NCI-H1092 treated with DMSO at 0.1 percent for 48 hours (cell line): ENCODE measurements at regions not wholly inside any gene's neighbourhood (a gene's known extent, or its start where the extent isn't known, plus 50 kb on each side); places are given as distances from the start of the nearest gene placed in this dataset.

Source experiments
- DNase-seq: peaks from one replicate; lab custom pipeline; 2025; lab: John Stamatoyannopoulos, UW

DNA sequence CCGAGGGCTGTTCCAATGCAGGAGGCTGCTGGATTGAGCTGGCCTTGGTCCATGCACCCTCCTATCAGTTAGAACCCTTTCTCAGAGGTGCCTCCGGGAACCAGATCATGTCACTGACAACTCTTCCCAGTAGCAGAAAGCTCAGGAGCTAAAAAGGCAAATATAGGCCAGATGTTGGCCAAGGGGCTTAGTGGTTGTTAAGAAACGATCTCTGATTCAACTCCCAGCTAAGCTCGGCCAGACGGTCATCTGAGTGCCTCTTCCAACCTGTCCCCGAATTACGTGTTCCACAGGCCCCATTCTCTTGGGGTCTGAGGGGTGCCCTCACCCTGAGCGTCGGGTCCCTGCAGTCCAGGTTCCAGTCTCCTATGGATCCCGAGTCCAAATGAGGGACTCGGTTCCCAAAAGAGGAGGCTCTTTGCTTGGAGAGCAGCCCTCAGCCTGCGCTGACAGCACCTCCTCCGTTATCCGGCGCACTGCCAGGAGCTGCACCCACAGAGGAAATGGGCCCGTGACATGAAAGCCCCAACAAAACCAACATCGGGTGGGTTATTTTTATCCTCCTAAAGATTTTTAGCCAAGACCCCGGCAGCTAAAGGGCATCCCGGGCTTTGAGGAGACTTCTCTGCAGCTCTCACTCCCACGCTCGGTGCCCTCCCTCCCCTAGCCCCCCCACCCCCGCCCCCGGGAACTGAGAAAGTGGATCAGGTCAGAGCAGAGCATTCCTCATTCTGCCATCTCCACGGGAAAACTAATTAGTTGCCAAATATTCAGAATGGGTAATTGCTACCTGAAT is 106.6 kb upstream of the ID2 start:
- no peak for DNase-seq

DNA sequence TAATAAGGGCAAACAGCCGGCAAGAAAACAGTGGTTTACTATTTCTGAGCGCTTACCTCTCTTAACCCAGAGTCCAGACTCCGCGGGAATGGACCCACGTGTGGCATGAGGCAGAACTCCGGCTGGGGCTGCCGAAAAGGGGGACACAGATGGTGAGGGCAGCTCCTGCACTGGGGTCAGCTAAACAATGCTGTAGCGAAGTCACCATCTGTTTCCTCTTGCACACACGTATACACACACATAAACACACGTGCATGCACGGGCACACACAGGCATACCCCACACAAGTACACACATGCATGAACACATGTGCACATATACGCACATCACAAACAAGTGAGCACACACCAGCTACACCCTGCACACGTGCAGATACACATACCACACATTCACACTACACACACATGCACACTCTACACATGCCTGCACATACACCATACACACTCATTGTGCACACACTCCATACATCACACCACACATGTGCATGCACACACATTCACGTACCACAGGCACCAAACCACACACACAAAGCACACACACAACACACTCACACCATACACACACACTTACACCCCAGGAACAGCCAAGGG is 105.9 kb upstream of the ID2 start:
- no peak for DNase-seq

DNA sequence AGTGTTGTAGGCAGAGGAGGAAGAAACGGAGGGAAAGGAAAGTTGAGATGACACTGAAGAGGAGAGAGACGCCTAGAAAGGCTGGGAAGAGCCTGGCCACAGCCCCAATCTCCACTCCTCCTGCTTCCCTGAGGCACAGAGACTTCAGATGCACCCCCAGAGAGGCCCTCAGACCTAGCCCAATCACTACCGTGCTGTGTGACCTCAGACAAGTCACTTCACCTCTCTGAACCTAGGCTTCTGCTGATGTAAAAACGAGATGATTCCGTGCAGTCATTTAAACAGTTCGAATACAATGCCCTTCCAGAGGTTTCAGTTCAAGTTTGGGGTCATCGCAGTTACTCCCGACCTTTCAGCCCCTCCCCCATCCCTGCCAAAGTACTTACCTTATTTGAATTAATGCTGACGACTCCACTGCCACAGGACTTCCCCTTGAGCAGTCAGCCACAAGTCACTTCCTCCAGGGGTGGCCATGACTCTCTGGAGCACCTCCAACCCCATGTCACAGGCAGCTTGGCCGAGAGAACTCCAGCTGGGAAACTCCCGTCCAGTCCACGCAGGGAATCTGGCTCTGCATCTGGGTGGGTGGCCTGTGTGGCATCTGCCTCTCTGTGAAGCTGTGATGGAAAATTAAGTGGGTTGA is 105.2 kb upstream of the ID2 start:
- no peak for DNase-seq

DNA sequence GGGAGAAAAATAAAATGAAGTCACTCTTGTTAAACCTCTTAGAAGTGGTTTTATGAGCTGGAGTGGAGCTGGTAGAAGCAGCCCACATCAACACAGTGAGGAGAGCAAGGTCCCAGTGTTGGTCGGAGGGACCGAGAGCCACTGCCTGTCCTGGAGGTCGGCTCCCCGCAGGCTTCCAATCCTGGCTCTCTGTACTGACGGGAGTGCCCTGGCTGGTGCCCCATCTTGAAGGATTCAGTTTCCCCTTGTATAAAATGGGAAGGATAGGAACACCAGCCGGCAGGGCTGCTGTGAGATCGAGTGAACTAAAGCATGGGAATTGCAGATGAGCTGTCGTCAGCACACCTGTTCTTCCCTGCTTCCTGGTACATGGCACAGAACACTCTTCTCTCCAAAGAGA is 104.3 kb upstream of the ID2 start:
- DNase-seq = no peak

DNA sequence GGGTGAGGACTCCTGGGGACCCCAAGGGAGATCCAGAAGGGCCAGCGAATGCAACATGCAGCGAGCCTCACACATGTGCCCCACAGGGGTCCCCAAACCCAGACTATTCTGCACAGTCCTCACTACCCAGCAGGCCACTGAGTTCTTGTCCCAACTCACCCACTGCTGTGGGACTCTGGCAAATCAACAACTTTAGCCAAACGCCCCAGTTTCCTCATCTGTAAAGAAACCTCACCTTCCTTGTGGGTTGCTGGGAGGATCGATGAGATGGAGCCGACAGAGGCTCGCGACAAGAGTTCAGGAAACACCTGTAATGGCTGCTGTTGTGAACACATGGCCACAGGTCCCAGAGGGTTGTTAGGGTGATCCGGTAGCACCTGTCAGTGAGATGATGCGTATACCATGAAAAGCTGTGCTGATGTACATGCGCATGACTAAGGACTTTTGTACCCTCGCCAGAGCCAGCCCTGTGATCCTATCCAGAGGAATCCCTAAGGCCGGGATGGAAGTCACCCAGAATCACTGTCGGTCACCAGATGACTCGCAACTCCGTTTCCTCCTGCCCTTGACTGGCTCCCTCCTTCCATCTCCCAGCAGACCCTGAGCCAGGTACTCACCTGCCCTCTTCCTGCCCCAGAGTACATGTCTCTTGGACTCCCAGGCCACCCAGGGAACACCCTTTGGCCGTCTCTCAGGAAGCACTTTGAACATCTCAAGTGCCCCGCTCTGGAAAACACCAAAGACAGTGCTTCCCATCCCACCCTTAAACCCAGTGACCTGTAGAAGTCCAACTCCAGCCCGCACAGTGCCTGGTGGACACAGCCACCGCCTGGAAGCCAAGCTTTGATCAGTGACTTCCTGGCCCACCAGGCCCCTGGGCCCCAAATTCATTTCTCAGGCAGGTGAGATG is 103.3 kb upstream of the ID2 start:
- no peak for DNase-seq

DNA sequence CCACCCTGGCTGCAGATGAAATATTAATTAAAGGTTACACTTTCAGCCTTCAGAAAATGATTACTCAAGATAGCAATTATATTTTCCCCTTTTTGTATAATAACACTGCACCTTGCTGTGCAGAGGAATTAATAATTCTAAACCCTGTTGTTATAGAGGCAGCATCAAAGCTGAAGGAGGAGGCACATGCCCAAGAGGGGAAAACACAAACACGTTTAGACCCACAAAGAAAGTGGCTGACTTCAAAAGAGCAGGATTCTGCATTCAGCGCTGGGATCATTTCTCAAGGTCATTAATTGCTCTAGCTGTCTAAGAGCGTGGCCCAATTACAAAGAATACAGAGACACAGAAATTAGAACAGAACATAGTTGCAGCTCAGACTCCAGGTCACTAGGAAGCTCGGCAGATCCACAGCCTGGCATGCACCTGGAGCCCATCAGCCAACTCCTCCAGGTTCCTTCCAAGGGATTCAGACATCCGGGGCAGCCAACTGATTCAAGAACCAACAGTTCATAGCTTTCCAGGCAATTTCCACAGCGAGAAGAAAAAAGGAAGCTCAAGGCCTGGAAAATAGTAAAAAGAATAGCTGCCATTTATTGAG is 102.3 kb upstream of the ID2 start:
- no peak for DNase-seq

DNA sequence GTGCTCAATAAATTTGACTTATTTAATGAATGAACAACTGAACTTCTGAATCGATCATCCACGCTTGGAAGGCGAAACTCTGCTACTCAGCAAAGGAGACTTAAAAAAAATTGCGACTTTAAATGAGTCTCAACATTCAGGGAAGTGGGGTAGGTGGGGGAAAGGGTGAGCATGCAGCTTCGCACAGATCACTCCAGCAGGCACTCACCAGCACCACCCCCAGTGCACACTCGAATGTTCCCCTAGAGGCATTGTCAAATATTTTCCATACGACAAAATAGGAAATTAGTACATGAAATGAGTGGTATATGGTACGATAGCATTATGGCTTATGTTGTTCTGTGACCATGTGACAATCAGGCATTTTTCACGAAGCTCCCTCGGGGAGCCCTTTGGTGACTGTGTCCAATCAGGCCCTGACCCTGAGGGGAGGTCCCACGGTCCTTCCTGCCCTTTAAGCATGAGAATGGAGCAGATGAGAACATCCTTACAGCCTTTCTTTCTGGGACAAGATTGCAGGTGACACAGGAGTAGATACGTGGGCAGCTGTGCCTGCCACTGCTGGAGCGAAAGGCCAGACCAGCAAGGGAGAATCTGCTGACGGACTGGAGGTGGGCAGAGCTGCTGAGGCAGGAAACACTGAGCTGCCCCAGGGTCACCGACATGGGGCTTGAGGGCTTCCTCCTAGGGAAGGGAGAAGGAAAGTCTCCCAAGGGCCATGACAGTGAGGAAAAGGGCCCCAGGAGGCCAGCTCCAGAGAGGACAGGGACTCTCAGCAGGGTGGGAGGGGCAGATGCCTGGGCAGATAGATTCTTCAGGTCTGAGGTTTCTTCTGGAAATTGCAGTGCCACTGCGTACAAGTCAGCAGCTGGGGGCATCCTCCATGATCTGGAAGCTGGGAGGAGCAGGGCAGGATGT is 101.3 kb upstream of the ID2 start:
- no peak for DNase-seq

DNA sequence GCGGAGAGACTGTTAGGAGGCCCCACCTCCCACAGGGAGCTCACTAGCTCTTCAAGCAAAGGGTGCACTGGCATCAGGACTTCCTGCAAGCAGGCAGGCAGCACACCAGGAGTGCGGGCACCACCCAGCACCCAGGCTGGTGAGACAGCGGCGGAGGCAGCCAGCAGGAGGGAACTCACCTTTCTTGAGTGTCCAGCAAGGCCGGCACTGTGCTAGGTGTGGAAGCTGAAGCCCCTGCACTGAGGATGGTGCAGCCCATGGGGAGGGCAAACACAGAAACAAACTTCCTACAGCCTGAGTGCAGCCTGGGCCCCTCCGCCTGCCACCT is 100.7 kb upstream of the ID2 start:
- no peak for DNase-seq

DNA sequence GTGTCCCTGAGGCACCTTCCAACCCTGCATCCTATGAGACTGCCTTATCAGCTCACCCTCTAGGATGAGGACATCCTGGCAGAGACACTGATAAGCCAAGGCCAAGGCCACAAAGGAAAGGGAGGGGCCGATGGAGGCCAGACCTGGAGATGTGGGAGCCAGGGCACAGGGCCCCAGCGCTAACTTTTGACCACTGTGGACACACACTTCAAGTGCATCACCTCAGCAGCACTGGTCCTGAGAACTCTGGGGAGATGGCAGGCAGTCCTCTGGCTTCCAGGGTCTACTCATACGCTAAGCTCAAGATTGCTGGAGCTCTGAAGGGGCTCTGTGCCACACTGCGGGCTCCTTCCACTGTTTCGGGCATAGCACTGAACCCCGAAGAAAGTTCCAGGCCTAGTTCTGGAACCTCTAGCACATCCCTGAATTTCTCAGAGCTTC is 100.2 kb upstream of the ID2 start:
- DNase-seq = no peak

DNA sequence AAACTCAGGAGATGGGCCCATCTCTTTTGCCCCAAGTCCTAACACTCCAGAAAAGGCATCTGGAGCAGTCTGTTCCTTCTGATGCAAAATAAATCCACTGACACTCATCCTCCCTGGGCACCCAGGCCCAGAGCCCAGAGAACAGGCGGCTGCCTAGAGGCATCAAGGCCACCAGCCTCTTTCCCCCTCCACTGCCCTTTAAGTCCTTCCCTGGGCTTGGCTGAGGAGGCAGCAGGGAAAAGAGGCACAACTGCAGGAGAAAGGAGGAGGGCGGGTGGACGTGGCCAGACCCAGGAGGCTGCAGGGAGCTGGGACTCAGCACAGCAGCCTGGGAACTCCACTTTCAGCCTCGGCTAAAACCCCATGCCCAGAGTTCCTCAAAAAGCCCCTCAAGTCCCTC is 99.7 kb upstream of the ID2 start:
- DNase-seq = no peak

DNA sequence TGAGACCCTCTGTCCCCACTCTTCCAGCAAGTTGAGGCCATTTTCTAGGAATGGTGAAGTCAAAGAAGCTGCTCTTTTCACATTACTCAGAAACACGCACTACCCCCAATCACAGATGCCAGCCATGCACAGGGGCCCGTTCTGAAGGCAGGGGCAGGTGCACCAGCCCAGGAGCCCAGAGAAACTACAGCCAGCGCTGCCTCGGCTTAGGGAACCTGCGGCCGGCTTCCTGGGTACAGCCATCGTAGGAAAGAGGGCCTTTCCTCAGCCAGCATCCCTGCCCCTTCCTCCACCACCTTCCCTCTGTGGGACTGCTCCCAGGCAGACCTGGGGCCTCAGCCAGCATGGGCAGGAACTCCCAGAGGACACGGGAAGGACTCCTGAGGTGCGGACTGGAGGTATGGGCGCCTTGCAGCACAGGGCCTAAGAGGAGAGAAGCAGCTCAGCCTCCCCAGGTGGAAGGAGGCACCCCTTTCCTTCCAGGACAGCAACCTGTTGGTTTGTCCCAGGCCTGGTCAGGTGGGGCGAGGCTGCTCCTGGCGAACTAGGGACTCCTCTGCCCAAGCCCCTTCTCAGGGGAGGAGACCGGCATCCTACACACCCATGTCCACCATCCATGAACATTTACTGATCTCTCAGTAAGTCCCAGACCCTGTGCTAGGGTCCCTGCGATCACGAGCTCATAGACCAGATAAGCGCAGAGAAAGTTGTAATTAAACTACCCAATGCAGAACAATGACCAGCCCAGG is 99.0 kb upstream of the ID2 start:
- DNase-seq = no peak

DNA sequence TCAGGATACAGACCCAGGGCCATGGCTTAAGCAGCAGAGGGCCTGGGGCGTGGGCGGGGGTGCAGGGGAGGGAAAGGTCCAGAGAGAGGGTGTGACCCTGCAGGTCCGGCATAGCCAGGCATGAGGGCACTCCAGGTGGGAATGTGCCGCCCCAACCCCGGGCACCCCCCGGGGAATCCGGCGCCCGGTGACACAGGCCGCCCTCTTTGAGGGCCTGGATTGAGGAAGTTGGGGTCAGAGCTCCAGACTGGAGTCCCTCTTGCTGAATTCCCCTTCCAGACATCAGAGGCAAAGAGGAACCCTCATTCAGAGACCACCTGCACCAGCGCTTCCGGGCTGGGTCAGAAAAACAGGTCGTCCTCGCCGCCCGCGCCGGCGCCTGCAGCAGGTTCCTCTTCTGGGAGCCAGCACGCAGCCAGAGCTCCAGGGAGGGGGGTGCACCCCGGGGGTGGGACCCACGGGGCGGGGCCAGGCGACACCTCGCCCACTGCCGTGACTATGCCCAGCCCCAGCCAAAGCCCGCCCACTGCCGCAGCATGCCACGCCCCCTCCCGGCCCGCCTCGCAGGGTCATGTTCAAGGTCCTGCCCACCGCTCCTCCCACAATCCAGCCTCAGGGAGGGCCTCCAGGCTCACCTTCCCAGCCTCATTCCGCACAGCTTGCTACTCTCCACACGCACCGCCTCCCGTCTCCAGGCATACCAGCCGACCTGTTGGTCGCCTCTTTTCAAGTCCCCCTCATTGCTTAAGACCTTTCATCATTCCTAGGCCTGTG is 98.3 kb upstream of the ID2 start:
- peak; percentile 73 for DNase-seq

DNA sequence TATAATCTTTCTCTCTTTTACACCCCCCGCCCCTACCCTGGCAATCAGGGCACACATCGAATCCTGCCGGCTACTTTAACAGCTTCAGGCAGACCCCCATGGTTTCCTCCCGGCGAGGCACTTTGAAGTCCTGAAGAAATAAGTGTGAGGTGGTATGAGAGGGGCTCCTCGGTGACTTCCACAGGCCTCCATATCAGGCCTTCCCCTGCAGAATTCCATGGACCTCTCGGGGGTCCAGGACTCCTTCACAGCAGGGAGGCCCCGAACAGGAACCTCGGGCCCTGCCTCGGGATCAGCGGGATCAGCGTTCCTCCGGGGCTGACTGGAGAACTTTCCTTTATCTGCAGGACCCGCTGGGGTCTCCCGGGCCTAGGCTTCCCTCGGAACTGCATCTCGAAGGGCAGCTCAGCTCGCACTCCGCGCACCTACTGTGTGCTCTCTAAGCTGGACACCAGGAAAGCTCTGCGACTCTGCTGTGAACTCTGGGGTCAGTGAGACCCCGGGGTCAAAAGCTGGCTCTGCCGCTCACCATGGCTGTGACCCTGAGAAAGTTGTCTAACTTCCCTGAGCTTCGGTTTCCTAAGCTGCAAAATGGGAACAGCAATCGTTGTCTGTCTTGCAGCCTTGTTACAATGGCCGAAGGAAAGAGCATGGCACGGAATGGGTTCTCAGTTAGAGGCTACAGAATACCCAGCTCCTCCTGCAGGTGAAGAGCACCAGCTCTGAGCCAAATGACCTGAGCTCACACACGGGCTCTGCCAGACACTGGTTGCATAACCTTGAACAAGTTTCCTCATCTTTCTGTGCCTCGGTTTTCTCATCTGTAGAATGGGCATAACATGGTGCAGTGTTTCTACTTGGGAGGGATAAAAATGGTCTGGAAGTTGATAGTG is 97.4 kb upstream of the ID2 start:
- DNase-seq = no peak

DNA sequence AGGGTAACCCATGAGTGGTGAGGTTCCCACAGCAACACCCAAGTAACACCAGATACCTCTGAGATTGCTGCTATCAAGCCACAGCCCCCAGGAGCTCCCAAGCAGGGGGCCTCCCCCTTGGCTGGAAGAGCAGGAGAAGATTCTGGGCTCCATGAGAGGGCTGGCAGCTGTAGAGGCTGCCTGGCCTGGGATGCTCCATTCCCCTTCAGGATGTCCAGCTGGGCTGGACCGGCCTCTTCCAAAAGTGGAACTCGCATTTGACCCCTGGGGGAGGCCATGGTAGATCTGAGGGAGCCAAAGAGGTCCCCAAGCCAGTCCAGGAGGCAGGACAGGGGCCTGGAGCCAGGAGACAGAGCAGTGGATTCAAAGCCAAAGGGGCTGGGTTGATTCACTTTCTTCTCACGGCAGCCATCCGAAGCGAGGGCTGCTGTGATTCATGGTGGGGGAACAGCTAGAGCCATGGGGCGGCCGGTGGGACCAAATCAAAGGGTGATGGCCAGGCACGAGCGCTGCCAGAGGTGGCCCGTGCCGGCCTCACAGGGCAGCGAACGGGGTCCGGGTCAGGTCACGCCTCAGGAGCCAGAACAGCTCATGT is 95.3 kb upstream of the ID2 start:
- DNase-seq = no peak

DNA sequence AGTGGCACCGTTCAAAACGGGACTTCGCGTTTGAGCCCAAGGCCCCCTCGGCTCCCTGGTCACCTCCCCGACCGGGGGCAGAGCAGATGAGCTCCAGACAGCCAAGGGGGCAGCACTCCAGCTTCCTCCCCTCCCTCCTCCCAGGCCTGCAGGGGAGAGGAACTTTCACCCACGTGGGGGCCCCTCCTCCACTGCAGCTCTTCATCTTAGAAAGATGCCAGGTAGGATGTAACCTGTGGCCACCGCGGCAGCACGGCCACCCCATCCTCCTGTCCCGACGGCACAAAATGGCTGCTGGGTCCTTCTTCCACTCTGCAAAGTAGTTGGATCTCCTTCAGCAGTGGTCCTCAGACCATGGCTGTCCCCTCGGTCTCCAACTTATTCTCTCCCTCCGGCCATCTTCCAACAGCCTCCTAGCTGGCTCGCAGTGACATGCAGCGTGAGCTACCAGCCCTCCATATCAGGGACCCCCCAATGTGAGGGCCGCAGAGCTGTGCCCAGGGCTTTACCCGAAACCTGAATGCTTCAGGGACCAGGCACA is 94.5 kb upstream of the ID2 start:
- no peak for DNase-seq

DNA sequence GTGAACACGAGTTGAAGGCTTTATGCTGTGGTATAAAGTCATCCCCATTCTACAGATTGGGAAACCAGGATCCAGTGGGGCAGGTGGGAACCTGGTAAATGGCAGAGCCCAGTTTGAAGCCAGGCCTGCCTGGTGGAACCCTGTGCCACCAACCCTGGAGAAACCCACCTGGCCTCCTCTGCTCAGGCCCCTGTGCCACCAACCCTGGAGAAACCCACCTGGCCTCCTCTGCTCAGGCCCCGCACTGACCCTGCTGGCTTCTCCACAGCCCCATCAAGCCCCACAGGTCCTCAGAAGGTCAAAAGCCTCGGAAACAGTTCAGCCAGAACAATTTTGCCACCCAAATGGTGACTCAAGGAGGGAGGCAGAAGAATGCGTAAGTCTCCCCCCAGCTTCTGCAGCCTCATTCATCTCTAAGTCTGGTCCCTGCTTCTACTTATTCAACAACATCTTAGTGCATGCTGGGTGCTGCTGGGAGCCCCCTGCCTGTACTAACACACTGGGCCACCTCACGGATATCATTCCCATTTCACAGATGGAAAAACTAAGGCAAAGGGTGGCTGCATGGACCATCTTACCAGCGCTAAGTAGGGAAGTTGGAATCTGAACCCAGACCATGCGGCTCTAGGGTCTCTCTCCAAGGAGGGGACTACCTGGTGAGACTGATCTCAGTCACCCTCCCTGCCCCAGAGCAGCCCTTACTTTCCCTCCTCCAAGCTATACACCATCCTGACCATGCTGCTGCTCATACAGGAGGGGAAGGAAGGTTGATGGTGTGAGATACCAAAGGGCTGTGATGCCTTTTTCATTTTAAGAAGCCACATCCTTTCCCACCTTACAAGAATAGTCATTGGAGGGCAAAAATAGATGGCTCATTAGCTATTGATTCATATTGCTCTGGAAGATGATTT is 93.7 kb upstream of the ID2 start:
- no peak for DNase-seq

DNA sequence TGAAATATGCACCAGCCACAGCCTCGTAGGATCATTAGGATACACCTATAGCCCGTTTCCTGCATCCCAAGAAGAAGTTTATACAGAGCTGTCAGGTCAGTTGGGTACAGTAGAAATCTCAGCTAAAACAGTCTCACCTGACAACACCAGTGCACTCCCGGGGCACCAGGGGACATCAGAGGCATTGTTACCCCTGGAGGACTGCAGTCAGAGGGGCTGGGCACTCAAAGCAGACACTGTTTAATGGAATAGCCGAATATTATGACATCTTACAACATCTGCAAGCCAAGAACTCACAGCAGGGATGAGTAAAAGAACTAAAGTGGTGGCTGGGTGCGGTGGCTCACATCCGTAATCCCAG is 93.0 kb upstream of the ID2 start:
- no peak for DNase-seq
